Heart right ventricle (tissue), 16 donors: ENCODE measurements at regions not wholly inside any gene's neighbourhood (a gene's known extent, or its start where the extent isn't known, plus 50 kb on each side); places are given as distances from the start of the nearest gene placed in this dataset.
"Not testable (repeated sequence)": the region's sequence is repeated elsewhere in the genome, so short reads cannot be mapped to it uniquely, and the experiment has no call there.

Experiments
- ATAC-seq, 8 donors: fragments of 200-7000 bp; cut with Tn5 transposase; one replicate each; pipeline ENCODE4 v1.9.1; 2020; ENCODE audit warnings: mild to moderate bottlenecking in 8 of 8, moderate library complexity in 8 of 8, moderate number of reproducible peaks in 1 of 8
- DNase-seq, 2 donors: peaks; one replicate each; pipeline ENCODE4 v3.0.0-alpha.2; 2020
- H3K27ac ChIP-seq, 10 donors: fragments of 200-600 bp; sonication (generic) in 2 of 10; one replicate each; pipeline versions ENCODE4 v1.5.0 to v1.8.0; 2020 to 2022; ENCODE audit warnings: mild to moderate bottlenecking in 3 of 10
- H3K27me3 ChIP-seq, 7 donors: fragments of 200-600 bp; one replicate each; pipeline ENCODE4 v1.8.0; 2021 to 2022; ENCODE audit warnings: mild to moderate bottlenecking in 2 of 7
- H3K36me3 ChIP-seq, 9 donors: fragments of 200-600 bp; sonication (generic) in 1 of 9; one replicate each; pipeline versions ENCODE4 v1.5.0 to v1.8.0; 2020 to 2022; ENCODE audit warnings: mild to moderate bottlenecking in 2 of 9
- H3K4me1 ChIP-seq, 9 donors: fragments of 200-600 bp; sonication (generic) in 1 of 9; one replicate each; pipeline versions ENCODE4 v1.5.0 to v1.8.0; 2020 to 2022; ENCODE audit warnings: mild to moderate bottlenecking in 4 of 9
- H3K4me3 ChIP-seq, 10 donors: fragments of 200-600 bp; sonication (generic) in 2 of 10; one replicate each; pipeline versions ENCODE4 v1.5.0 to v1.8.0; 2020 to 2022; ENCODE audit warnings: mild to moderate bottlenecking in 7 of 10, moderate library complexity in 2 of 10
- H3K9me3 ChIP-seq, 11 donors: fragments of 200-600 bp in 10 of 11; sonication (generic) in 2 of 11; one replicate each; pipeline versions ENCODE4 v1.5.0 to v1.8.0; 2013 to 2022; ENCODE audit warnings: mild to moderate bottlenecking in 2 of 11, control low read depth in 1 of 11, moderate library complexity in 1 of 11
- WGBS, 2 donors: extraction: QIAGEN DNeasy Blood & Tissue Kit; methylation state at CpG; one replicate each; pipeline ENCODE4 v1.1.7; 2013; ENCODE audit warnings: inconsistent platforms in 1 of 2; 5-methylcytosine and 5-hydroxymethylcytosine counted together
- intact Hi-C, 10 donors: fragments of 100-400 bp; cut with DNase I; formaldehyde crosslinking; loops; one replicate each; pipeline versions ENCODE4 v1.11.1 to v1.14.2; 2022
- TF ChIP-seq, protein P1 (sequence below), 9 donors: fragments of 200-600 bp; sonication (generic) in 2 of 9; IDR thresholded peaks; one replicate each; pipeline versions ENCODE4 v1.5.0 to v1.8.0; 2021 to 2022; ENCODE audit warnings: antibody characterized with exemption in 9 of 9, mild to moderate bottlenecking in 5 of 9, moderate library complexity in 1 of 9
- donor health status: Arrhythmogenic right ventricular cardiomyopathy.
- donor health status: ischemic (EF 13 %, LVEDD 7.1; RV severe dilation, severe dysfunction).
- donor health status: healthy with polysubstance abuse.
- donor health status: DM: no; HTN: yes; CAD: no.
- donor health status: DM: no; HTN: no; CAD: no.
- donor health status: ischemic (EF 25% LVEDD 6.9; RV normal size, moderate dysfunction).
- donor health status: ischemic (EF 25% LVEDD 5.7; RV mildly dilated, moderate dysfunction).
- donor health status: healthy.
- donor health status: DM: yes; HTN: yes; CAD: no.
- donor health status: Ischemic cardiomyopathy.
- donor health status: ischemic (EF 35%, LVEDD 5.7; RV mildly dilated, moderate dysfunction).
- donor health status: nonischemic (EF 11% LVEDD 7.7; RV severe dilation, severe dysfunction).
- donor health status: DM: yes; HTN: yes; CAD: no.
- donor health status: PGD.
- donor health status: ischemic (EF 29% LVEDD 5.4; RV normal size, mild dysfunction).
- donor health status: nonischemic (EF 23%, LVEDD 6.1; RV moderate dilation, normal function).

DNA sequence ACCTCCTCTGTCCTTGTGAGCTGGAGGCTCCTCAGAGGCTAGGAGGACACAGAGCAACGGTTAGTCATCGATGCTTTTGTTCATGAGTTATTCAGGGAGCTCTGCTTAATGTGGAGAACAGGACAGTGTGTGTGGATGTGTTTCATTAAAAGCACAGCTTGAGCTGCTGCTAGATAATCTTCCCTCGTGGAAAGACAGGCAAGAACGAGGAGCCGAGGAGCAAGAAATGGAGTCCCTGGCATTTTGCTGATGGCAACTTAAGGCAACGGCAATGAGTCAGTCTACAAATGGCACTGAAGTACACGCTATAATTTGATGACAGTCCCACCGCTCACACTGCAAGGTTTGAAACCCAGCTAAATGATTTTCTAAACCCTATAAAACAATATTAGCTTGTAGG lies 106.2 kb downstream of the IGLL1 start:
- H3K4me3 ChIP-seq, result no peak overlapping the region
- no peaks in the 10 kb centered on the region for H3K27me3 ChIP-seq
- no peaks in the 10 kb centered on the region for H3K36me3 ChIP-seq
- DNase-seq (no peak), ATAC-seq (no peak)
- WGBS, 2 donors, result 79 to 81% methylated on average over 8 of the region's 8 CpGs
- no peaks in the 10 kb centered on the region for H3K4me1 ChIP-seq
- no peaks in the 10 kb centered on the region for H3K9me3 ChIP-seq
- TF ChIP-seq, protein P1, sequence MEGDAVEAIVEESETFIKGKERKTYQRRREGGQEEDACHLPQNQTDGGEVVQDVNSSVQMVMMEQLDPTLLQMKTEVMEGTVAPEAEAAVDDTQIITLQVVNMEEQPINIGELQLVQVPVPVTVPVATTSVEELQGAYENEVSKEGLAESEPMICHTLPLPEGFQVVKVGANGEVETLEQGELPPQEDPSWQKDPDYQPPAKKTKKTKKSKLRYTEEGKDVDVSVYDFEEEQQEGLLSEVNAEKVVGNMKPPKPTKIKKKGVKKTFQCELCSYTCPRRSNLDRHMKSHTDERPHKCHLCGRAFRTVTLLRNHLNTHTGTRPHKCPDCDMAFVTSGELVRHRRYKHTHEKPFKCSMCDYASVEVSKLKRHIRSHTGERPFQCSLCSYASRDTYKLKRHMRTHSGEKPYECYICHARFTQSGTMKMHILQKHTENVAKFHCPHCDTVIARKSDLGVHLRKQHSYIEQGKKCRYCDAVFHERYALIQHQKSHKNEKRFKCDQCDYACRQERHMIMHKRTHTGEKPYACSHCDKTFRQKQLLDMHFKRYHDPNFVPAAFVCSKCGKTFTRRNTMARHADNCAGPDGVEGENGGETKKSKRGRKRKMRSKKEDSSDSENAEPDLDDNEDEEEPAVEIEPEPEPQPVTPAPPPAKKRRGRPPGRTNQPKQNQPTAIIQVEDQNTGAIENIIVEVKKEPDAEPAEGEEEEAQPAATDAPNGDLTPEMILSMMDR (IDR thresholded peaks at IDR 0.05), result no peak
- intact Hi-C loops, result loop anchor here in 1 of 10 donors (5.0 kb wide), 1 partner anchor 442 kb away; no protein-coding TSS in a partner anchor
- no peak overlapping the region for H3K27ac ChIP-seq

DNA sequence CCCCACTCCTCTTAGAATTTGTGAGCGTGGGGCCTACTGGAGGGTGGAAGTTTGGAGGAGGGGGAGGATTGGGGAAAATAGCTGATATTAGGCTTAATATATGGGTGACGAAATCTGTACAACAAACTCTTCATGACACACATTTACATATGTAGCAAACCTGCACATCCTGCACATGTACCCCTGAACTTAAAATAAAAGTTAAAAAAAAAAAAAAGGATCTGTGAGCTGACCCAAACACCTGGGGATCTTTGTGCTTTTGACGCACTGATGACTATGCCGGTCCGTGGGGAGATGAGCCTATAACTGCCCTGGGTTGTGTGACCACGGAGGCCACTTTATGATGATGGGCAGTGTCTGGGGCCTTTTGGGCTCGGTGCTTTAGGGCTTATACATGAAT lies 107.7 kb downstream of the IGLL1 start:
- H3K4me3 ChIP-seq, H3K27ac ChIP-seq, ATAC-seq, DNase-seq, H3K9me3 ChIP-seq, H3K36me3 ChIP-seq, H3K27me3 ChIP-seq, H3K4me1 ChIP-seq: not testable (repeated sequence)
- intact Hi-C loops, result loop anchor here in 1 of 10 donors (5.0 kb wide), 1 partner anchor 440 kb away; no protein-coding TSS in a partner anchor
- 92 to 96% methylated on average over 5 to 6 of the region's 7 CpGs for WGBS, 2 donors

DNA sequence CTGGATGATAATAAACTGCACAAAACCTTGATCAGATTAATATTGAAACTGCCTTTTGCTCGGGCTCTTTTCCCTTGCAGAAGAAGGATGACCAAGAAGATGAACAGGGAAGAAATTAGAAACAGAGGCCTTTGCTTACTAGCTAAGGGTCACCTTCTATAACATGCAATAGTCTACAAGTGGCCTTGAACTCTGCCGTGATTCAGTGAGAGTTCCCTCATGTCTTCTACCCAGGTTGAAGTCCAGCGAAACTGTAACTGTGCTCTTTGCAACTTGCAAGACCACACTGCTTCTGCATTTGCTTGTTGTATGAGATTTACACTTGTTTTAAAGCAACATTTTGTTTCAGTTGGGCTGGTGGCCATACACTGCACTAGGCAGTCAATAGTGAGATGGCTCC lies 108.4 kb downstream of the IGLL1 start:
- Histone ChIP-seq H3K9me3 (no peaks in the 10 kb centered on the region), H3K4me3 (no peak overlapping the region), H3K36me3 (no peaks in the 10 kb centered on the region), H3K4me1 (no peaks in the 10 kb centered on the region), H3K27ac (no peak overlapping the region), H3K27me3 (no peaks in the 10 kb centered on the region)
- intact Hi-C loops, result loop anchor here in 1 of 10 donors (5.0 kb wide), 1 partner anchor 439 kb away; no protein-coding TSS in a partner anchor
- WGBS, 2 donors, result 94 to 97% methylated on average over 3 of the region's 3 CpGs
- DNase-seq (no peak), ATAC-seq (no peak)
- TF ChIP-seq, protein P1 (IDR thresholded peaks at IDR 0.05), result no peak

DNA sequence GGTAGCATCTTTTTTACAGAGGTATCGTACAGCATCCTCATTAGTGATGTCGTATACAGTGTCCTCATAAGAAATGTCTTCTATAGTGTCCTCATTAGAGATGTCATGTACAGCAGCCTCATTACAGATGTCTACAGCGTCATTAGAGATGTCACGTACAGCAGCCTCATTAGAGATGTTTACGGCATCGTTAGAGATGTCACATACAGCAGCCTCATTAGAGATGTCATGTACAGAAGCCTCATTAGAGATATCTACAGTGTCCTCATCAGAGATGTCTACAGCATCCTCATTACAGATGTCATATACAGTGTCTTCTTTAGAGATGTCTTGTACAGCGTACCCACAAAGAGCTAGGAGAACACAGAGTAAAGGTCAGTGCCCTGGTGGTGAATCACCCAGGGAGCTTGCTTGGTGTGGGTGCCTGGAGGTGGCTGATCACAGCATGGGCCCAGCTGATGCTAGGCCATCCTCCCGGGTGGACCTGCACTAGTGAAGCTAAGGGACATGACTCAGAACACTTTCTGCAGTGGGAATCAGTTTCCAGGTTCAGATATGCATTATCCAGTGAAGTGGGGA lies 109.2 kb downstream of the IGLL1 start:
- no peak for DNase-seq
- ATAC-seq, result no peak
- Histone ChIP-seq H3K9me3 (no peaks in the 10 kb centered on the region), H3K4me1 (no peaks in the 10 kb centered on the region), H3K36me3 (no peaks in the 10 kb centered on the region), H3K27ac (no peak overlapping the region), H3K27me3 (no peaks in the 10 kb centered on the region), H3K4me3 (no peak overlapping the region)
- 93 to 95% methylated on average over 8 of the region's 8 CpGs for WGBS, 2 donors
- TF ChIP-seq, protein P1 (IDR thresholded peaks at IDR 0.05), result no peak
- intact Hi-C loops, result loop anchor here in 1 of 10 donors (5.0 kb wide), 1 partner anchor 439 kb away; no protein-coding TSS in a partner anchor

DNA sequence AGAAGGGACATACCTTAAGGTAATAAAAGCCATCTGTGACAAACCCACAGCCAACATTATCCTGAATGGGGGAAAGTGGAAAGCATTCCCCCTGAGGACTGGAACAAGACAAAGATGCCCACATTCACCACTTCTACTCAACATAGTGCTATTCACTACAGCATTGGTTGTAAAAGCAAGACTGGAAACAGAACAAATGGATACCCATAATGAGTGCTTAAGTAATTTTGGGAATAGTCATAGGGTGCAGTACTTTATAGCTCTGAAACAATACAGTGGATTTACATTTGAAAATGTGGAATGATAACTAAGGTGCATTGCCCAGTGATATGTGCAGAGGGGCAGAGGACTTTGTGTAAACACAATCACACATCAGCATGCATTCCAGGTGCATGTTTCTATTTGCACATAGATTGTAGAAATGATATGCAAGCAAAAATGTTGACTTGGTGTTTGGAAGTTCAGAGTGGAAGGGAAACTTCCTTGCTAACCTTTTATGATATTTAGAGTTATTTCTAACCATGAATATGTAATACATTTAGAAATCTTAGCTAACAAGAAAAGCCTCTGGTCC lies 112.3 kb downstream of the IGLL1 start:
- TF ChIP-seq, protein P1 (IDR thresholded peaks at IDR 0.05), result no peak
- H3K4me3 ChIP-seq, result no peak overlapping the region
- H3K9me3 ChIP-seq, result no peaks in the 10 kb centered on the region
- H3K36me3 ChIP-seq, result no peaks in the 10 kb centered on the region
- H3K4me1 ChIP-seq, result no peaks in the 10 kb centered on the region
- no peak for DNase-seq
- H3K27me3 ChIP-seq, result peaks cover 0 to 4% (median 0%) of the 10 kb centered on the region in 7 donors
- ATAC-seq, result no peak
- no peak overlapping the region for H3K27ac ChIP-seq
- intact Hi-C loops, result no loop called here
